ENCODE measurements at regions not wholly inside any gene's neighbourhood (a gene's known extent, or its start where the extent isn't known, plus 50 kb on each side); places are given as distances from the start of the nearest gene placed in this dataset.

DNA sequence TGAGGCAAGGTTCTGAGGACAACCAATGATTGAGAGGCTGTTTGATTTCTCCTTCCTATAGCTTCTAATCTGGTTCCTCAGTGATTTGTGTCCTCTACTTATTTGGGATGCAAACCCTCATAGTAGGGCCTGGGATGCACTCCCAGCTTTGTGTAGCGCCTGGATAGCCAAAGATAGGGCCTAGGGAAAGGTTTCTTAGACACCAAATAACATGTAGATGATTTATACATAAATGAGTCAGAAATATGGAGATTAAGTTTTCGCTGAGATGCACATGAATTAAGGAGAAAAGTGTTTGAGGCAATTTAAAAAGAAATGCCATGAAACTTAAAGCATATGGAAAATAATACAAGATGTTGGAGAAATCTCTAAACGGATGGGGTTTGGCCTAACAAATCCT, 66.0 kb upstream of the LMO4 start (continued):
- TF ChIP-seq CHD7 (IDR thresholded peaks at IDR 0.05; ENCODE audit: insufficient replicate concordance, low read length) (no peak), RNF2 (IDR thresholded peaks at IDR 0.05; ENCODE audit: borderline replicate concordance, low read depth, low read length, missing control alignments, poor library complexity, severe bottlenecking) (no peak), GTF2F1 (IDR thresholded peaks at IDR 0.05; ENCODE audit: borderline replicate concordance, low read depth, low read length) (no peak)
